PC-9 (cell line): ENCODE measurements at regions not wholly inside any gene's neighbourhood (a gene's known extent, or its start where the extent isn't known, plus 50 kb on each side); places are given as distances from the start of the nearest gene placed in this dataset.

Source experiments
- CTCF ChIP-seq: fragments of 200-600 bp; sonication (generic); conservative IDR thresholded peaks from 2 replicates; pipeline ENCODE4 v1.6.1; 2017; ENCODE audit warnings: mixed run types, antibody characterized with exemption, mild to moderate bottlenecking, moderate library complexity
- EZH2 ChIP-seq: fragments of 200-600 bp; sonication (generic); IDR thresholded peaks from 2 replicates; pipeline ENCODE4 v1.8.0; 2017; ENCODE audit warnings: antibody characterized with exemption, low read depth

DNA sequence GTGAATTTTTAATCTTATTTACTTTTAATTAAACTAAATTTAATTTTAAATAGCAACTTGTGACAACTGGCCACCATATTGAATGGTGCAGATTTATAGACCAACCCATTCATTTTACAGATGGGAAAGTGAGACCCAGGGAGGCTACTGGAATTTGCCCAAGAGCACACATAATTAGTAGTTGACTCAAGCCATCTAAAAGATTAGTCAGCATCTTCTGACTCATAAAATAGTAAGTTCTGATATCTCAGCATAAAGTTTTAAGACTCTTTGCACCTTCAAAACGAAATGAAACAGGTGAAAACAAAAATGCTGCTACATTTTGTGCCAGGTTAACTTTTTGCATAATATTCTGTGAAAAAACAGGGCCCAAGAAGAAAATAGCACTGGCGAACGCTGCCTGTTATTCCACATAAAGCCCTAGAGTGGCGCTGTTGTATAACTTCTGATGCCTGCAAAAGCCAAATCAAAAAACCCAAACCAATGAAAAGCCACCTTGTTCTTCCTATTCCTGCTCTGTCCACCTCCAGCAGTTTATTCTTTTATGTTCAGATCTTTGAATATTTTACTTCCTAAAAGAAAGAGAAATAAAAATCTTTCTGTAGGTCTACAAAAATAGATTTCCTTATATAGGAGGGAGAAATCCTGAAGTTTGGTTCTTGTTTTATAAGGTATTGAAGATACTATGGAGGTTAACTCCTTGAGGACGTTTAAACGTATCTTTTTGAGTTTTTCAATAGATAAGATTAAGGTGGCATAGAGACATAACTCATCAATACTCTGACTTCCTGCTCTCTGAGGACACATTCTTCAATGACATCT lies 62.8 kb downstream of the OTOL1 start:
- TF ChIP-seq CTCF (peak; percentile 88), EZH2 (no peak)
